Stimulated activated CD4-positive, alpha-beta T cell treated with anti-CD3 and anti-CD28 coated beads, Interleukin-12 subunit alpha, Interleukin-12 subunit beta, amount 100 ng/mL, for 24 hours (primary cell): ENCODE measurements at regions not wholly inside any gene's neighbourhood (a gene's known extent, or its start where the extent isn't known, plus 50 kb on each side); places are given as distances from the start of the nearest gene placed in this dataset.

Experiments
- DNase-seq, 2 experiments: peaks; one replicate each; pipeline ENCODE4 v3.0.0-alpha.2; 2020; ENCODE audit warnings: low read depth in 2 of 2

GRCh38 chr12:4857472-4858291 lies 52.0 kb upstream of the KCNA1 start:
- DNase-seq, result peak; percentile 56 to 74

GRCh38 chr12:4858386-4858785 lies 51.3 kb upstream of the KCNA1 start:
- no peak for DNase-seq

GRCh38 chr12:4859478-4860210 lies 50.1 kb upstream of the KCNA1 start:
- DNase-seq, result no peak
